ENCODE measurements at regions not wholly inside any gene's neighbourhood (a gene's known extent, or its start where the extent isn't known, plus 50 kb on each side); places are given as distances from the start of the nearest gene placed in this dataset.

DNA sequence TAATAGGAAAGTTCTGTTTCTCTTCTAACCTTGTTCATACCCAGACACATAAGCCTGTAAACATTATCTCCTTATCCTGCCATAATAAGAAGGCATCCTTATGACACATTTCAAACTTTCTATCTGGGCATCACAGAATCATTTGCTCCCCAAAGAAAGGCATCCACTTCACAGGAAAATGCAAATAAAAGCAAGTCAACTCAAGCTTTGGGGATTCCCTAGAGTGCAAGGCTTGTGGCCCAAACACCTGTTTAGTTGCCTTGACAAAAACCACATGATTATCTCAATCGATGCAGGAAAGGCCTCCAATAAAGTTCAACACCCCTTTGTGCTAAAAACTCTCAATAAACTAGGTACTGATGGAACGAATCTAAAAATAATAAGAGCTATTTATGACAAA, 195.7 kb upstream of the GALNT5 start:
- H3K27me3 ChIP-seq, result no peaks in the 10 kb centered on the region
- H3K27ac ChIP-seq, result no peak overlapping the region
- TF ChIP-seq CTCF (IDR thresholded peaks at IDR 0.05), result no peak
- H3K9me3 ChIP-seq, result no peaks in the 10 kb centered on the region
- ATAC-seq (no peak), DNase-seq (no peak)
- H3K4me3 ChIP-seq, result no peak overlapping the region
- no peaks in the 10 kb centered on the region for H3K4me1 ChIP-seq
- no peaks in the 10 kb centered on the region for H3K36me3 ChIP-seq
- intact Hi-C loops (cut with DNase I), result no loop called here

- no peak for ATAC-seq
- no peak for TF ChIP-seq CTCF (IDR thresholded peaks at IDR 0.05)
- peaks cover 0 to 5% of the 10 kb centered on the region in 2 donors for H3K9me3 ChIP-seq
- no peak for DNase-seq
- intact Hi-C loops (cut with DNase I), result no loop called here
- H3K4me3 ChIP-seq, result no peak overlapping the region
- no peaks in the 10 kb centered on the region for H3K27me3 ChIP-seq
- H3K36me3 ChIP-seq, result no peaks in the 10 kb centered on the region
- H3K4me1 ChIP-seq, result no peaks in the 10 kb centered on the region
- no peak overlapping the region for H3K27ac ChIP-seq
These were observed 189.9 kb upstream of the GALNT5 start for GRCh38 chr2:157067562-157067961.

DNA sequence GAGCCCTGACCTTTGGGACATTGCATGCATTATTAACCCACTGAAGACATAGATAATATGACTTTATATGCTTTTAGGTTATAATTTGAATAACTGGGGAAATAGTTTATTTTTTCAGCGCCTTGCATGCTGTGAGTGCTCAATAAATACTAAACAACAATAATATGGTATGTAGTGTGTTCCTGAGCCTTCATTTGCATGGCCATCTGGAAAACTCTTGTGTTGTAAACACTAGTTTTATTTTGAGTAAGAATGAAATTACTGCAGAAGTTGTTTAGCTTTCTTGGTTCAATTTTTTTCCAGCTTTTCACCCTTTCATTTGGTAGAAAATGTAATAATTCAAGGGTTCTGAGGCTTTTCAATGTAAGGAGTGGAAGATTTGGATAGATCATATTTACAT, 189.3 kb upstream of the GALNT5 start:
- intact Hi-C loops (cut with DNase I), result no loop called here
- H3K4me3 ChIP-seq, result no peak overlapping the region
- no peaks in the 10 kb centered on the region for H3K36me3 ChIP-seq
- H3K27ac ChIP-seq, result no peak overlapping the region
- H3K4me1 ChIP-seq, result no peaks in the 10 kb centered on the region
- no peak for TF ChIP-seq CTCF (IDR thresholded peaks at IDR 0.05)
- DNase-seq (no peak), ATAC-seq (no peak)
- H3K9me3 ChIP-seq, result peaks cover 0 to 7% of the 10 kb centered on the region in 2 donors
- H3K27me3 ChIP-seq, result no peaks in the 10 kb centered on the region

DNA sequence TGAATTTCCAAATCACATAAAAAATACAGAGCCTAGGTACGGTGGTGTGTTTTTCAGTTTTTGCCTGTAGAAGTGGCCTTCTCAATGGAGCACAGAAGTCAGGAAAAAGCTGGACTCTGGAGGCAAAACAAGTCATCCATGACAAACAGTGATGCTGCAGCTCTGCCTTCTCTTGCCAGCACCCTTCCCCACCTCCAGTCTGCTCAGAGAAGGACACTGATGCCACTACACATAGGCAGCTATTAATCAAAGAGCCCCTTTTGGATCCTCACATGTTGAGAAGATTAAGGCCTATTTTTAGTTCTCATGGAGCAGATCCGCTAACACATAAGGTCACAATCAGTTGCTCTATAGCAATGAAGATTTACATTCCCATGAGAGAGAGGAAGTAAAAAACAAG, 181.6 kb upstream of the GALNT5 start:
- DNase-seq (no peak), ATAC-seq (no peak)
- Histone ChIP-seq H3K4me1 (no peaks in the 10 kb centered on the region), H3K9me3 (peaks cover 0 to 10% of the 10 kb centered on the region in 2 donors), H3K27me3 (no peaks in the 10 kb centered on the region), H3K4me3 (no peak overlapping the region), H3K27ac (no peak overlapping the region), H3K36me3 (no peaks in the 10 kb centered on the region)
- TF ChIP-seq CTCF (IDR thresholded peaks at IDR 0.05), result no peak
- intact Hi-C loops (cut with DNase I), result no loop called here

DNA sequence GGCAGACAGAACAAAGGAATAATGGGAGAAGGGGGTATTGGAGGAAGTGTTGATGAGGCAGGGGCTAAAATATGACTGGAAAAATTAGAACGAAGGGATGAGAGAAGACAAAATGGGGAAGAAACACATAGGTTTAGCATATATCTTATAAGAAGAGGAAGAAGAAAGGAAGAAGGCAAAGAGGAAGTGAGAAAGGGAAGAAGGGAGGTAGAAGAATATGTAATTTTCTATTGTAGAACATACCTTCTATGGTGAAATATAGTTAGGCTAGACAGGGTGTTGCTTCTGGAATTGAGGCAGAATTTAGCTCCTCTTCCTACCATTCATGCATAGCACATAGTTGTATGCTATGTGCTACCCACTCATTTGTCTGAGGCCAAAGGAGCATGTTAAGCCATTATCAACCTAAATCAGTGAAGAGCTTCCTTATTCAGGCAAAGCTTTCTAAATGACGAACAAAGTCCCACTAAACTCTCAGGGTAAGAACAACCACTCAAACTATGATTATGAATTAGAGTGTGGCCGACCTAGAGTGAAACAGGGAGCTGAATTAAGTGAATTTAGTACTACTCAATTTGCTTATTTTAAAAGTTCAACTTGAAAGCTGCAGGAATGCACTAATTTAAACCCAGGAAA, 180.9 kb upstream of the GALNT5 start:
- ATAC-seq, result no peak
- no peak for TF ChIP-seq CTCF (IDR thresholded peaks at IDR 0.05)
- no peak overlapping the region for H3K27ac ChIP-seq
- H3K4me1 ChIP-seq, result no peaks in the 10 kb centered on the region
- no peaks in the 10 kb centered on the region for H3K36me3 ChIP-seq
- no peak for DNase-seq
- intact Hi-C loops (cut with DNase I), result no loop called here
- no peaks in the 10 kb centered on the region for H3K27me3 ChIP-seq
- H3K9me3 ChIP-seq, result peaks cover 0 to 10% of the 10 kb centered on the region in 2 donors
- H3K4me3 ChIP-seq, result no peak overlapping the region

Measured in left lung (tissue), 4 donors.